ENCODE measurements at regions not wholly inside any gene's neighbourhood (a gene's known extent, or its start where the extent isn't known, plus 50 kb on each side); places are given as distances from the start of the nearest gene placed in this dataset.

DNA sequence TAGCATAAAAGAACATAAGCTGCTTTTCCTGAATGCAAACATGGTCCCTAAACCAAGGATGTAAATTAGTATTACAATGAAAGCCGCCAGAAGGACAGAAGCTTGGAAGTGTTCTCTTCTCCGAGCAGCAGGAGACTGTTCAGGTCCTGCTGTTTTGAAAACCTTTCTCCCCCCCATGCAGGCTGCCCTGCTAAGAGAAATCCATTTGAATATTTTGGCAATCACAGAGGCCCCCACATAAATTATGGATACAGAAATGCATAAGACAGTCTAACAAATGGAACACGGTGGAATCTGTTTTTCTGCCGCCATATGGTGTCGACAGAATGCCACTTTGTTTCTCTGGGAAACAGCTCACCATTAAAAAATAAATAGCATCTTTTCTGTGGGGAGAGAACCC is 600.4 kb upstream of the KLHL29 start:
- DNase-seq: no peak

DNA sequence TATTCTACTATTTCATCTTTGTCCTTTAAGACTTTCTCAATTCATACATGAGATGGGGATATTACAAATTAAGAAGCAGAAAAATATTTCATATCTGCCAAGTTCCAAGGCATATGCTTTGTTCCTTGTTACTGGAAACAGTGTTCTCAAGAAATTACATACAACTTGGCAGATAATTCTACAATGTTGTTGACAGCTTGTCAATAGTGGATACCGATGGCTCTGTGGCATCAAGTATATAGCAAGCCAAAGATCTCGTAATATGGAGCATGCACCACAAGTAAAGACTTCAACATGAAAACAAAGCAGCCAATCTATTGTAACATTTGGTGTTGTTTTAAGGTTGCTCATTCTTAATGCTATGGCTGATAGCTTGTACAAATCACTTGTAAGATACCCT is 598.2 kb upstream of the KLHL29 start:
- no peak overlapping the region for H3K4me3 ChIP-seq
- no peaks in the 10 kb centered on the region for H3K4me1 ChIP-seq
- TF ChIP-seq, protein P1, sequence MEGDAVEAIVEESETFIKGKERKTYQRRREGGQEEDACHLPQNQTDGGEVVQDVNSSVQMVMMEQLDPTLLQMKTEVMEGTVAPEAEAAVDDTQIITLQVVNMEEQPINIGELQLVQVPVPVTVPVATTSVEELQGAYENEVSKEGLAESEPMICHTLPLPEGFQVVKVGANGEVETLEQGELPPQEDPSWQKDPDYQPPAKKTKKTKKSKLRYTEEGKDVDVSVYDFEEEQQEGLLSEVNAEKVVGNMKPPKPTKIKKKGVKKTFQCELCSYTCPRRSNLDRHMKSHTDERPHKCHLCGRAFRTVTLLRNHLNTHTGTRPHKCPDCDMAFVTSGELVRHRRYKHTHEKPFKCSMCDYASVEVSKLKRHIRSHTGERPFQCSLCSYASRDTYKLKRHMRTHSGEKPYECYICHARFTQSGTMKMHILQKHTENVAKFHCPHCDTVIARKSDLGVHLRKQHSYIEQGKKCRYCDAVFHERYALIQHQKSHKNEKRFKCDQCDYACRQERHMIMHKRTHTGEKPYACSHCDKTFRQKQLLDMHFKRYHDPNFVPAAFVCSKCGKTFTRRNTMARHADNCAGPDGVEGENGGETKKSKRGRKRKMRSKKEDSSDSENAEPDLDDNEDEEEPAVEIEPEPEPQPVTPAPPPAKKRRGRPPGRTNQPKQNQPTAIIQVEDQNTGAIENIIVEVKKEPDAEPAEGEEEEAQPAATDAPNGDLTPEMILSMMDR (IDR thresholded peaks at IDR 0.05): no peak
- H3K27me3 ChIP-seq: no peaks in the 10 kb centered on the region
- ATAC-seq (no peak), FAIRE-seq (no peak), DNase-seq (no peak)
- WGBS, 2 donors: 70 to 72% methylated on average over 2 of the region's 2 CpGs
- no peak overlapping the region for H3K27ac ChIP-seq
- intact Hi-C loops (cut with DNase I): no loop called here
- H3K36me3 ChIP-seq: no peaks in the 10 kb centered on the region
- H3K9me3 ChIP-seq: no peaks in the 10 kb centered on the region

More for the DNA sequence above, 600.4 kb upstream of the KLHL29 start:
- no peak for ATAC-seq
- Histone ChIP-seq H3K4me3 (no peak overlapping the region), H3K36me3 (no peaks in the 10 kb centered on the region), H3K27ac (no peak overlapping the region), H3K9me3 (no peaks in the 10 kb centered on the region), H3K27me3 (no peaks in the 10 kb centered on the region), H3K4me1 (no peaks in the 10 kb centered on the region)
- intact Hi-C loops (cut with DNase I): no loop called here
- WGBS, 2 donors: 83 to 86% methylated on average over 5 of the region's 5 CpGs
- FAIRE-seq: no peak
- TF ChIP-seq, protein P1 (IDR thresholded peaks at IDR 0.05): no peak

DNA sequence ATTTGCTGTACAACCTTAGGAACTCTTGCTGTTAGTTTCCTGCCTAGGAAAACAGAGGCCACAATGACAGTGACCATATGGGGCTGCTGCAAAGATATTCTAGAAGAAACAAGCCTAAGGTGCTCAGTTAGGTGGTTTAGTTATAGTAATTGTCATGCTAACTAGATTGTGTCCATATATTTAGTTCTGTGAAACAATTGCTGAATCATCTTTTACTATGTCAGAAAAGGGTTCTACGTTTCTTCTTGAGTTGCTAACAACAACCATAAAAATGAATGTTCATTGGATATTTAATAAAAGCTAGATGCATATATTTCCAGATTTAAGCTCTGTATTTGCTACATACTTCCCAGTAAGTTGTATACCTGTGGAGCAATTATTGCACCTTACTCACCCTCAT is 597.2 kb upstream of the KLHL29 start:
- DNase-seq (no peak), FAIRE-seq (no peak), ATAC-seq (no peak)
- no peaks in the 10 kb centered on the region for H3K27me3 ChIP-seq
- TF ChIP-seq, protein P1 (IDR thresholded peaks at IDR 0.05): no peak
- no peaks in the 10 kb centered on the region for H3K4me1 ChIP-seq
- 45 to 57% methylated on average over 1 of the region's 1 CpG for WGBS, 2 donors
- no peaks in the 10 kb centered on the region for H3K36me3 ChIP-seq
- no peak overlapping the region for H3K4me3 ChIP-seq
- H3K27ac ChIP-seq: no peak overlapping the region
- H3K9me3 ChIP-seq: no peaks in the 10 kb centered on the region
- intact Hi-C loops (cut with DNase I): no loop called here

DNA sequence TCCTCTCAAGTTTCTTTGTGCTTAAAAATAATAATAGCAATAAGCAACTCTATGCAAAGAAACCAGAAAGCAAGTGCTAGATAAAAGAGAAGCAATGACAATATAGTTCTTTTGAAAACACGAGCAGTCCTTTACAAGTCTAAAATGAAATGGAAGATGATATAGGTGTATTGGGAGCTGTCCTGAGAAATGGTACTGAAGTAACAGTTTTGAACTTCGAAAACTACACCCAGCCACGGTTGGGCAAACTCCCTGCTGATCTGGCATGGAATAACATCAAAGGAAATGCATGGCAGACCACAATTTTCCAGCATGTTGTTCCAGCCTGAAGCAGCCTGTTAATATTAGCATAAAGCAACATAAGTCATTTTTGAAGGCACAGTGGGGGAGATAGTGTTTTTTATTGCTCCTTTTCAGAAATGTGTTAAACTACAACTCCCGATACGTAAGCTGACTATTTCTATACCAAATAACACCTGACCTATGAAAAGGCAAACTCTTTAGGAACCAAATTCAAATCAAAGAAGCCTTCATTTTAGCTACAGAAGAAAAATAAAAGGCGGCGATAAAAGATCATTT is 596.1 kb upstream of the KLHL29 start:
- H3K36me3 ChIP-seq: no peaks in the 10 kb centered on the region
- WGBS, 2 donors: 74% methylated on average over 7 of the region's 7 CpGs
- DNase-seq: no peak
- H3K4me1 ChIP-seq: no peaks in the 10 kb centered on the region
- no peak overlapping the region for H3K27ac ChIP-seq
- intact Hi-C loops (cut with DNase I): no loop called here
- no peaks in the 10 kb centered on the region for H3K27me3 ChIP-seq
- H3K9me3 ChIP-seq: no peaks in the 10 kb centered on the region
- no peak for ATAC-seq
- TF ChIP-seq, protein P1 (IDR thresholded peaks at IDR 0.05): no peak
- H3K4me3 ChIP-seq: no peak overlapping the region
- no peak for FAIRE-seq

DNA sequence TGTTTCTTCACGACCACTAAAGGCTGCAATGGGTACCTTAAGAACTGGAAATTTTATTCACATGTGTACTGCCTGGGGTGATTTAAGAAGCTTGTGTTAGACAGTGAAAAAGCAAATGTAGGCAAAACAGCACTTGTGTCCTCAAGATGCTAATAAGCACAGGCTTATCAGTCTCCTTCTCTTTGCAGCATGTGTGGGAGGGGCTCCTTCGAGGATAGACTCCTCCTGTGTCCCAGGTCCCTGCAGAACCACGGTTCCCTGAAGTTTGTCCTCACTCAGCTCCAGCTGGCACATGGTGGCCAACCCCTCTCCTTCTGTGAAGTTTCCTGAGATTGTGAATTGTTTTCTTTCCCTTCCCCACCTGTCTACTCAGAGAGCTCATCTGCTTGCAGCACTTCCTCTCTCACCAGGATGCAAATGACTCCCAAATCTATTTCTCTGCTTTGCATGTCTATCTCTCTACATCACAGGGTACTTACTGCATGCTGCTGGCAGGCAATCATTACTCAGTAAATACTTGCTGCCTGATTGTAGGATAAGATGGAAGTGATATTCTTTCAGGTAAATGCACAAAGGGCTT is 589.6 kb upstream of the KLHL29 start:
- Histone ChIP-seq H3K4me3 (no peak overlapping the region), H3K27me3 (no peaks in the 10 kb centered on the region), H3K27ac (no peak overlapping the region), H3K36me3 (no peaks in the 10 kb centered on the region), H3K9me3 (no peaks in the 10 kb centered on the region), H3K4me1 (no peaks in the 10 kb centered on the region)
- DNase-seq (no peak), ATAC-seq (no peak), FAIRE-seq (no peak)
- intact Hi-C loops (cut with DNase I): no loop called here
- 23 to 30% methylated on average over 3 of the region's 3 CpGs for WGBS, 2 donors
- TF ChIP-seq, protein P1 (IDR thresholded peaks at IDR 0.05): no peak

All from pancreas (tissue), 10 donors.